ENCODE measurements at regions not wholly inside any gene's neighbourhood (a gene's known extent, or its start where the extent isn't known, plus 50 kb on each side); places are given as distances from the start of the nearest gene placed in this dataset.

DNA sequence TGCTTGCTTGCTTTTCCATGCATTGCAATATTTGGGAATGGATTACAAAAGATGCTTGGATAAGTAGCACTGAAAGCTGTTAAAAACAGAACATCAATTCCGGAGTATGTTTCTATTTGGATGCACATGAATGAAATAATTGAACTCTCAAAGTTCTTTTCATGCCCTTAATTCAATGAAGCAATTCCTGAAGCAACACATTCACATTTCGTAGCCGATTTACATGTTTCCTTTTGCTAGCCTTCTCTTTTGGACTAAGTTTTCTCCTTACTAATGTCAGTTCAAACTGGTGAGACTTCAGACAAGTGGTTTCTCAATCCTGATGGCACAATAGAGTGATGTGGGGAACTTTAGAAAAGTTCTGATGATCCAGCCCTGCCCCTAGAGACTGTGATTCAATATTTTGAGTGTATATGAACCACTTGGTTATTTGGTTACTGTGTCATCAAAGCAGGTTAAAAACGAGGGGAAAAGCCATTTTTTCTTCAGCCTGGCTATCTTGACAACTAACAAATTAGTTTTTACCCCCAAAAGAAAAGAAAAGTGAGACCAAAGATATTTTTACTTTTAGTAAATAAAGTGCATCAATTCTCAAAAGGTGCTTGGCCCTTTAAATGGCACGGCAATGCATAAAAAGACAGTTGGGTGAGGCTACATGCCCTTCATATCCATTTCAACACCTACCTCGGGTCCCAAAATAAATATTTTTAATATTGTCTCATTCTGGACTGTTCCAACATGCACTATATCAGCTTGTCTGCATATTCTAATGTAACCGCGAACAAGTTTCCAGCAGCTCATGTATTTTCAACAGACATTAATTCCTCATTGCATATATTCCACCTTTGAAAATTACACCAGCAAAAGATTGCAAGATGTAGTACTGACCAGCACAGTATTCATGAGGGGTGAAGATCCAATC is 90.1 kb upstream of the RPL34 start:
- no peak for TF ChIP-seq CTCF (IDR thresholded peaks at IDR 0.05; ENCODE audit: control insufficient read depth, extremely low read depth, insufficient read depth)
- H3K4me3 ChIP-seq (ENCODE audit: low read depth, low read length), result no peak overlapping the region
- no peak for DNase-seq (ENCODE audit: low read depth)

GRCh38 chr4:108529102-108529501 is 91.3 kb upstream of the RPL34 start:
- TF ChIP-seq CTCF (IDR thresholded peaks at IDR 0.05; ENCODE audit: control insufficient read depth, extremely low read depth, insufficient read depth), result no peak
- DNase-seq (ENCODE audit: low read depth), result no peak
- no peak overlapping the region for H3K4me3 ChIP-seq (ENCODE audit: low read depth, low read length)

- DNase-seq (ENCODE audit: low read depth), result no peak
- TF ChIP-seq CTCF (IDR thresholded peaks at IDR 0.05; ENCODE audit: control insufficient read depth, extremely low read depth, insufficient read depth), result no peak
- no peak overlapping the region for H3K4me3 ChIP-seq (ENCODE audit: low read depth, low read length)
Observed at GRCh38 chr4:108527723-108528122, 92.7 kb upstream of the RPL34 start.

- TF ChIP-seq CTCF (IDR thresholded peaks at IDR 0.05; ENCODE audit: control insufficient read depth, extremely low read depth, insufficient read depth), result no peak
- no peak for DNase-seq (ENCODE audit: low read depth)
Observed at GRCh38 chr4:108520807-108521206, 99.6 kb upstream of the RPL34 start.

DNA sequence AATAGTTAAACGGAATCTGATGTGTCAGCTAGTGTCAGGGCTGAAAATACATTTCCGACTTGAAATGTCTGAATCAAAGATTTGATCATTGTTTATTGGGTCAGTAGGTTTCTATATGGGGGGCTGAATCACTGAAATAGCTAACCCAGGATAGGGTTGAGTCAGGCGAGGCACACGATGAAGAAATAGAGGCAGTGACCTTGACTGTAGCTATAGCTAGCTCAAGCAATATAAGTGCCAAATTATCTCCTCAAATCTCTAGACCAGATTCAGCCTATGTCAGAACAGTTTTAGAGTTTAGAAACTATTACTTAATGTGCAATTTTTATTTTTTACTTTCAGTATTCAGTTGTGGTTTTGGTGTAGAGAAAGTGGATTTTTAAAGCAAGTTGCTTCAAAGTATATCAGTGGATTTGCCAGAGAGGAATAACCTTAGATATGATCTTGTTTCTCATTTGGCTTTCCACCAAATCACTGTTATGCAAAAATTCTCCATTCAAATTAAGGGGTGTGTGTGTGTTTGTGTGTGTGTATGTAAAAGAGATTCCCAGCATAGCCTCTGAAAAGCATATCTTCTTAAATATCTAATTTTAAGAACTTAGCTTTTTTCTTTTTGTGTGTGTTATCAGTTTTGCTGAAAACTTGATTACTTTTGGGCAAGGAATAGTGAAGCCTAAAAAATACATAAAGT is 100.3 kb upstream of the RPL34 start:
- no peak overlapping the region for H3K4me3 ChIP-seq (ENCODE audit: low read depth, low read length)
- no peak for DNase-seq (ENCODE audit: low read depth)
- no peak for TF ChIP-seq CTCF (IDR thresholded peaks at IDR 0.05; ENCODE audit: control insufficient read depth, extremely low read depth, insufficient read depth)

More at GRCh38 chr4:108520807-108521206, 99.6 kb upstream of the RPL34 start:
- H3K4me3 ChIP-seq (ENCODE audit: low read depth, low read length), result no peak overlapping the region

DNA sequence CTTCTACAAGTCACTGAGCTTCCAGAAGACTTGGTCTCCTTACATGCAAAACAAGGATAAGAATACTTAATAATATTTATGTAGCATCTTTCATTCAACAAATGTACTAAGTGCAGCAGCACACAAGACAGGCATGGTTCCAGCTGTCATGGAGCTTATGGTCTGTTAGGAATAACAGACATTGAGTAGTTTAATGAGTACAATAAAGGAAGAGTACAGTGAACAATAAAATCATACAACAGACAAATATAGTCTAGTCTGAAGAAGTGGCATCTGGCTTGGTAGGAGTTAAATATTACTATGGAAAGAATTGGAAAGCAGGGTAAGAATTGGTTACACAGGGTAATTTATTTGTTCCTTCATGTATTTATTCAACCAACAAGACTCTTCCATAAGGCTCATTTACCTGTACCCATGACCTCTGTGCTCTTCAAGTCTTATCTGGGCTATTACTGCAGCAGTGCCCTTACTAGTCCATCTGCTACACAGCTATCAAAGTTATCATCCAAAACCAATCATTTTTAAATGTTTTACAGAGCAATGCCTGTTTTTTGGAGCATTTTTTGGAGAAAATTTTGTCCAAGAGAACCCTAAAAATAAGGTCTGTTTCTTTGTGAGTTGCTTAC is 101.1 kb upstream of the RPL34 start:
- DNase-seq (ENCODE audit: low read depth), result no peak
- no peak overlapping the region for H3K4me3 ChIP-seq (ENCODE audit: low read depth, low read length)
- no peak for TF ChIP-seq CTCF (IDR thresholded peaks at IDR 0.05; ENCODE audit: control insufficient read depth, extremely low read depth, insufficient read depth)

All from LNCaP clone FGC (cell line).